ENCODE measurements at regions not wholly inside any gene's neighbourhood (a gene's known extent, or its start where the extent isn't known, plus 50 kb on each side); places are given as distances from the start of the nearest gene placed in this dataset.
A peak's percentile ranks its signal among the peaks of the same experiment; 100 is the strongest.

- no peak for DNase-seq (ENCODE audit: low spot score)
- intact Hi-C loops (cut with DNase I) = no loop called here
Observed at GRCh38 chr10:27599546-27599945, 95.4 kb downstream of the RAB18 start.

- DNase-seq (ENCODE audit: low spot score) = no peak
- intact Hi-C loops (cut with DNase I) = no loop called here
Observed at GRCh38 chr10:27600930-27601329, 96.8 kb downstream of the RAB18 start.

GRCh38 chr10:27601503-27601902 is 97.4 kb downstream of the RAB18 start:
- intact Hi-C loops (cut with DNase I) = no loop called here
- DNase-seq (ENCODE audit: low spot score) = no peak

- no peak for DNase-seq (ENCODE audit: low spot score)
- intact Hi-C loops (cut with DNase I) = no loop called here
Observed at GRCh38 chr10:27601946-27602538, 97.9 kb downstream of the RAB18 start.

- intact Hi-C loops (cut with DNase I) = no loop called here
- DNase-seq (ENCODE audit: low spot score) = no peak
Observed at GRCh38 chr10:27603104-27603503, 99.0 kb downstream of the RAB18 start.

GRCh38 chr10:27605318-27605717 is 101.2 kb downstream of the RAB18 start:
- intact Hi-C loops (cut with DNase I) = no loop called here
- no peak for DNase-seq (ENCODE audit: low spot score)

GRCh38 chr10:27607591-27607990 is 103.5 kb downstream of the RAB18 start:
- intact Hi-C loops (cut with DNase I) = no loop called here
- no peak for DNase-seq (ENCODE audit: low spot score)

GRCh38 chr10:27611236-27611635 is 107.1 kb downstream of the RAB18 start:
- intact Hi-C loops (cut with DNase I) = no loop called here
- no peak for DNase-seq (ENCODE audit: low spot score)

GRCh38 chr10:27611744-27612550 is 107.8 kb downstream of the RAB18 start:
- DNase-seq (ENCODE audit: low spot score) = no peak
- intact Hi-C loops (cut with DNase I) = no loop called here

- DNase-seq (ENCODE audit: low spot score) = no peak
- intact Hi-C loops (cut with DNase I) = no loop called here
Observed at GRCh38 chr10:27612551-27613035, 108.5 kb downstream of the RAB18 start.

- intact Hi-C loops (cut with DNase I) = no loop called here
- DNase-seq (ENCODE audit: low spot score) = no peak
Observed at GRCh38 chr10:27614776-27615175, 110.7 kb downstream of the RAB18 start.

- no peak for DNase-seq (ENCODE audit: low spot score)
- intact Hi-C loops (cut with DNase I) = no loop called here
Observed at GRCh38 chr10:27618036-27618615, 114.0 kb downstream of the RAB18 start.

- intact Hi-C loops (cut with DNase I) = no loop called here
- no peak for DNase-seq (ENCODE audit: low spot score)
Observed at GRCh38 chr10:27618906-27619305, 114.8 kb downstream of the RAB18 start.

GRCh38 chr10:27619329-27619728 is 115.2 kb downstream of the RAB18 start:
- no peak for DNase-seq (ENCODE audit: low spot score)
- intact Hi-C loops (cut with DNase I) = no loop called here

GRCh38 chr10:27620430-27621397 is 116.6 kb downstream of the RAB18 start:
- intact Hi-C loops (cut with DNase I) = no loop called here
- DNase-seq (ENCODE audit: low spot score) = peak; percentile 83

GRCh38 chr10:27621461-27621860 is 117.4 kb downstream of the RAB18 start:
- no peak for DNase-seq (ENCODE audit: low spot score)
- intact Hi-C loops (cut with DNase I) = no loop called here

- DNase-seq (ENCODE audit: low spot score) = no peak
- intact Hi-C loops (cut with DNase I) = no loop called here
Observed at GRCh38 chr10:27622596-27622995, 118.5 kb downstream of the RAB18 start.
